Mammary epithelial cell (primary cell): ENCODE measurements at regions not wholly inside any gene's neighbourhood (a gene's known extent, or its start where the extent isn't known, plus 50 kb on each side); places are given as distances from the start of the nearest gene placed in this dataset.

ENCODE experiments used
- EZH2 ChIP-seq: IDR thresholded peaks from 2 replicates; pipeline ENCODE4 v1.6.1; 2012; ENCODE audit warnings: low read length, inconsistent platforms, borderline replicate concordance
- TF ChIP-seq, protein P1 (sequence below), 2 donors: IDR thresholded peaks in 1 of 2; conservative IDR thresholded peaks in 1 of 2; 2 replicates each; pipeline ENCODE4 v1.5.1; 2011 to 2012; ENCODE audit warnings: inconsistent platforms in 2 of 2, low read length in 2 of 2, mild to moderate bottlenecking in 2 of 2, control low read depth in 1 of 2, low read depth in 1 of 2; ENCODE audit not compliant: insufficient read depth in 1 of 2; ENCODE audit errors: extremely low read depth in 1 of 2

DNA sequence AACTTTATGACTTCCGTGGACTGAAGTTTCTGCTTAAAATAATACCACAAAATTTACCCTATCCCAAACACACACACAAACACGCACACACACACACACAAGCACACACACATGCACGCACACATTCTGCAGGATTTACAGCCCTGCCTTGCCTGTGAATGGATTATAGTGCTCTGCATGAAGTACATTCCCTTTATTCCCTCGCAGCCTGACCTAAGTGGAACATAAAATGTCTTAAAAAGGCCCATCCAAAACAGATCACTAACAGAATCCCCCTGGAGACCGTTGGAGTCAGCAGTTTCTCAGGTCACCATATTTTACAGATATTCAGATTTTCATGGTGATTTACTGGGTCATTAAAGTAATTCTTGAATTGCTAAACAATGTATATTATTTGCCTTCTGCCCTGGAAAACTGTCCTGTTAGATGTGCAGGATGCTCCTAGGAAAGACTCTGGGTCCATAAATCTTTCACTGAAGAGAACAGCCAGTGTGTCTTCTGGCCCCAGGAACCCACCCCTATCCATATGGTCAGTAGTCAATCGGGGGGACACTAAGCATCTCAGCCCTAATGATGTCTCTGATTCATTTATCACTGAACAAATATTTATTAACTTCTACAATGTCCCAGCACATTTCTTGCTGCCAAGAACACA lies 587.7 kb upstream of the BOD1L1 start:
- TF ChIP-seq, protein P1, sequence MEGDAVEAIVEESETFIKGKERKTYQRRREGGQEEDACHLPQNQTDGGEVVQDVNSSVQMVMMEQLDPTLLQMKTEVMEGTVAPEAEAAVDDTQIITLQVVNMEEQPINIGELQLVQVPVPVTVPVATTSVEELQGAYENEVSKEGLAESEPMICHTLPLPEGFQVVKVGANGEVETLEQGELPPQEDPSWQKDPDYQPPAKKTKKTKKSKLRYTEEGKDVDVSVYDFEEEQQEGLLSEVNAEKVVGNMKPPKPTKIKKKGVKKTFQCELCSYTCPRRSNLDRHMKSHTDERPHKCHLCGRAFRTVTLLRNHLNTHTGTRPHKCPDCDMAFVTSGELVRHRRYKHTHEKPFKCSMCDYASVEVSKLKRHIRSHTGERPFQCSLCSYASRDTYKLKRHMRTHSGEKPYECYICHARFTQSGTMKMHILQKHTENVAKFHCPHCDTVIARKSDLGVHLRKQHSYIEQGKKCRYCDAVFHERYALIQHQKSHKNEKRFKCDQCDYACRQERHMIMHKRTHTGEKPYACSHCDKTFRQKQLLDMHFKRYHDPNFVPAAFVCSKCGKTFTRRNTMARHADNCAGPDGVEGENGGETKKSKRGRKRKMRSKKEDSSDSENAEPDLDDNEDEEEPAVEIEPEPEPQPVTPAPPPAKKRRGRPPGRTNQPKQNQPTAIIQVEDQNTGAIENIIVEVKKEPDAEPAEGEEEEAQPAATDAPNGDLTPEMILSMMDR (conservative IDR thresholded peaks at IDR 0.05 in 1 of 2, IDR thresholded peaks at IDR 0.05 in 1 of 2; ENCODE audit: extremely low read depth in 1 of 2, insufficient read depth in 1 of 2, low read depth in 1 of 2, low read length in 2 of 2): no peak
- TF ChIP-seq EZH2: no peak
